Suppressor macrophage (primary cell): ENCODE measurements at regions not wholly inside any gene's neighbourhood (a gene's known extent, or its start where the extent isn't known, plus 50 kb on each side); places are given as distances from the start of the nearest gene placed in this dataset.

Experiments
- DNase-seq, 4 experiments: peaks; one replicate each; pipeline ENCODE4 v3.0.0-alpha.2; 2020 to 2022

DNA sequence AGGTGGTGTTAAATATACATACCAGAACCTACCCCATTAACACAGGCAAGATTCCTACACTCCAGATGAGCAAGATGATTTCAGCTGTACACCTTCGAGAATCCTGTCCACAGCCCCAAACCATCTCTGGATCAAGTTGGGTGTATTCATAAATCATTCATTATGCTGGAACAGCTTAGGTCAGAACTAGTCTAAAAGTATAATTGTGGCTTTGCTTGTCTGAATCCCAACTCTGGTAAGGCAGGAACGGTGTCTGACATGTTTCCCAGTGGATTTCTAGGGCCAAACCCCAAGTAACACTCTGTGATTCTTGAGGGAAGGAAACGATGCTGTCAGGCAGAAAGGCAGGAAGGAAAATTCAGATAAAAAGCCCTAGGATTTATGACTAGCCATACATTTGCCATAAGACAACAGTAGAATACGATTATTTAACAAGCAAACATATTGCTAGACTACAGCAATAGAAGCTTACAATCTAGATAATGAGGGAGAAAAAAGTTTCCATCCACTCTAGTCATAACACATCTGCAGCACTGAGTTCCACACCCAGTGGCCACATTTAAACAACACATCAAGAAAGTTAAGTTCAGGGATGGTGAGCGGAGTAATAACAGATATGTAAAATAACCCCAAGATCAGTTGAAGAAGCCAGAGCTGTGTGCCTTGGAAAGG lies 444.8 kb downstream of the RND3 start:
- DNase-seq: no peak

DNA sequence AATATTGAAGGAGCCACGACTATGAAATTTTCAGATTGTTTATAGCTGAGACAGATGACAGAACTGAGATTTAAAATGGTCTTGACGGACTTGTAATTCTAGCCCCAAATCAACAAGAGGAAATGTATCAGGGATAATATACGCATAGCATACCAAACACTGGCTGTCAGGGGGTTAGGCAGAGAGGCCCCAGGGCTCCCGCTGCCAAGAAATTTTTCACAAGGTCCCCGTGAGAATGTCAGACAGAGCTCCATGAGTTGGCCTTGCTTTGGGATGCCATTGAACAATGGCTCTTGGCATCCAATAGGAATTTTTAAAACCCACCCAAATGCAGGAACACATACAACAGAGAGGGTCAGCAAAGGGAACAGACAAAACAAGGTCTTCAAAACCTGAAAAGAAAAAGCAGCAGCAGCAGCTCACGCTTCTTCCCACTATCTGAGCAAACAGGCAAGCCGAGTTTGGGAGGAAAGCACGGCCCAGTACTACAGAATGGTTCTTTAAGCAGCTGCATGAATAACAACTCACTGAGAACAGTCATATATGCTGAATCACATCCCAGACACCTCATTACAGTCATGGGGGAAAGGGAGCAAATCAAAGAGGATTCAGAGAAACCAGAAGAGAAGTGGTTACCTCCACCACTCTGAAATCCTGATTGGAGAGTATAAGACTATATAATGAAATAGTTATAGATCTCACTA lies 445.6 kb downstream of the RND3 start:
- DNase-seq: no peak

GRCh38 chr2:150036622-150037021 lies 449.0 kb upstream of the MMADHC start:
- DNase-seq: no peak

- no peak for DNase-seq
Observed at GRCh38 chr2:150034665-150035064, 447.1 kb upstream of the MMADHC start.

- DNase-seq: no peak
Observed at GRCh38 chr2:150030436-150031190, 443.0 kb upstream of the MMADHC start.

DNA sequence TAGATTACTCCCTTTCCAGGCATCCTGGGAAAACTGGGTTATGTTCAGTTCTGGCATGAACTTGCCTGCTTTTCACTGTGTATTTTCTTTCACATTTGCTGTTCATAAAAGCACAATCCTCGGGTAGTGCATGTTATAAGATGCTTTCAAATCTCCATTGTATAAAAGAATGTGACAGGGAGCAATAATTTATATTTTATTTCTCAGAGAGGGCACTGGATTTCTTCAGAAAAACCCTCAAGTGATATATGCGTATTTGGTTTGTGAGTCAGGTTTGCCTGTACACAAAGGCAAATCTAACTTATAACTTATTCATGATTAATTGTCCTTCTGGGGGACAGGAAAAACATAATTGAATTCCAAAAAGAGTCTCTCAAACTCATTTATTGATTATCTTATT lies 440.7 kb upstream of the MMADHC start:
- no peak for DNase-seq

GRCh38 chr2:150027164-150027563 lies 439.6 kb upstream of the MMADHC start:
- DNase-seq: no peak

DNA sequence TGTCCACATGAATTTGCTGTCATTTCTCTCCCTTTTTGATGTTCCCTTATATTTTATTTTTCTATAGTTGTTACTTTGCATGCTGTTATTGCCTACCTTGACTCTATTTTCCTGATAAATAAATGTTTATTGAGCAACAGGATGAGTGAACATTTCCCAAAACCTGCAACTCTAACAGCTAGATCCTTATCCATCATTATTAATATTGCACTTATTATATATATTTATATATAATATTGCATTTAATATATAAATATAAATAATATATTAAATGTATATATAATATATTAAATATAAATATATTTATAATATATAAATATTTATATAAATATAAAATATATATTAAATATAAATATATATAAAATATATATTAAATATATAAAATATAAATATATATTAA lies 436.1 kb upstream of the MMADHC start:
- DNase-seq: no peak

GRCh38 chr2:150023044-150023443 lies 435.5 kb upstream of the MMADHC start:
- no peak for DNase-seq

- no peak for DNase-seq
Observed at GRCh38 chr2:150020937-150021673, 433.5 kb upstream of the MMADHC start.

DNA sequence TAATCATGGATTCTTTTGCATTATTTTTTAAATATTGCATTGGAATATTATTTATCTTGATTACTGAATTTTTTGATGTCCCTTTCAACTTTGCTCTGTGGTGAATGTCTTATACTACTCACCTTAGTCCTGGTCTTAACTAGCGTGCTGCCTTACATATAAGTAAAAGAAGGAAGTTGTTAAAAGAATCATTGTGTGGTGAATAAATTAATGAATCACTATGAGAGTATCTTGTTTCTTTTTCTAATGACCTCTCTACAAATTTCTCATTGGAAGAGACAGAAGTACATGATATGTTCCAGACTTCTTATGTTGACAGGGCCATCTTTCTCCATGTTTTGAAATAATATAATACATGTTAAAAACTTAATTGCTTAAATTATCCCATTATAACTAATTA lies 432.6 kb upstream of the MMADHC start:
- no peak for DNase-seq

GRCh38 chr2:150019063-150019462 lies 431.5 kb upstream of the MMADHC start:
- DNase-seq: no peak

DNA sequence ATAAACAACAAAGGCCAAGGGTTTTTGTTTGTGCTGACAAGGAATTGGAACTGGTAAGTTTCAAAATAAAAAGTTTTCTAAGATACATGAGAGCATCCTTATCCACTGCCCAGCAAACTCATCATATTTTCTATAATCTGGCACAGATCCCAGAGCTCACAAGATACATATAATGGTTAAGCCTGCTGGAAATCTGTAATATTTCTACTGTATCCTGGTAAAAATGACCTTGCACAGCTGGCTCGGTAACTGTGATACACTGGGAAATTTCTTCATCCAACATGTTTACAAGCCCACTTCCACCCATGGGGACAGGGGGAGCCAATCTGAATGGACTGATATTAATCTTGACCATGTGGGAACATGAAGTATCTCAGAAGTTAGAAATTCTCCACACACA lies 425.4 kb upstream of the MMADHC start:
- no peak for DNase-seq

DNA sequence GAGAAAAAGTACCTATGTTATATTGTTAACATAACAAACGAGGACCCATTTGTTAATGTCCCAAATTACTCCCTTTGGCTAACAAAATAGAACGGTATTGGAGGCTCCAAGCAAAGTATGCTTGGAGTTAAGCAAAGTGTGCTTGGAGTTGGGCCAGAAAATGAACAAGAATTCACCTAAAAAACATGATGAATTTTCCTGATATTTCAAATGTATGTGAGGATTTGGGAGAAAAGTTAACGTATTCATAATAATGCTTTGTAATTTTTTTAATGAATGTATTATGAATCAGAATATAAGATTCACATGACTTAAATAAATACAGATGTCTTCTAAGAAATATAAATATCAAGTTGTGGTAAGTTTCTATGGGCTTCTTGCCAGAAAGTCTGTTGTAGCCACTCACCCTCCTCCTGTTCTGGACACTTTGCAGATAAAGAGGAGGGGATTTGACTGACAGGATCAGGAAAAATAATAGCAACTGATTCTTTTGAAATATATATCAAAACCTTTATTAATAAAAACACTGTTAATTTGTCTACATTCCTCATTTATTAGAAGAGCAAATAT lies 423.7 kb upstream of the MMADHC start:
- DNase-seq: no peak

- DNase-seq: no peak
Observed at GRCh38 chr2:150008901-150009300, 421.3 kb upstream of the MMADHC start.

- DNase-seq: no peak
Observed at GRCh38 chr2:150007815-150008430, 420.3 kb upstream of the MMADHC start.

DNA sequence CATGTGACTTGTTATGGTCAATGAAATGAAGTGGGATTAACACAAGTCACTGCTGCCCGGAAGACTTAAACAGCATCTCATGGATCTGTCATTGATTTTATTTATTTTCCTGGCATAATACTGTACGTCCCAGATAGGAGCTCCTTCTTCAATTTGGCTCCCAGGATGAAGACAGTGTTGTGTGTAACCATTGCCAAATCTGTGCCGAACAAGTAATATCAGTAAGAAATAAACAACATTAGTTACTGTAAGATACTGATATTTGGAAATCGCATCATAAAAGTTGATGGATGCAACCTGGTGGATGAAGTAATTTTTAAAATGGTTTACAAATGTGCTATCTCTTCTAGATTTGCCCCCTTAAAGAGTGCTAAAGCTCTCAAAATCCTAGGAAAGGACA lies 419.0 kb upstream of the MMADHC start:
- DNase-seq: no peak

GRCh38 chr2:150003544-150003943 lies 416.0 kb upstream of the MMADHC start:
- DNase-seq: no peak

DNA sequence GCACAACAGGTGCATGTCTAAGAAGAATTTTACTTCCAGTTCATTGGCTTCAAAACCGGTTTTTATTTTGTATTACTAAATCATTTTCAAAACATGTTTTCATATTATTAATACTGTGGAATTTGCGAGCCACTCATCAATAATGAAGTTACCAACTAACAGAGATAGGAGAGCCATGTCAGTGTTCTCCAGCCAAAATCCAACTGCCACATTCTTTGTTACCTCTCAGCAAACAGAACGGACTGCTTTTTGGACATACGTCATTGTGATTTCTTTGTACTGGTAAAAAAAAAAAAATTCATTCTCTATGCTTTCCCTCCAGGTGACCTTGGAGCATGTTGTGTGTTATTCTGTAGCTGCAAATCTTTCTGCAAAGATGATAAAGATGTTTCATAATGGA lies 414.2 kb upstream of the MMADHC start:
- no peak for DNase-seq

GRCh38 chr2:149996901-149997300 lies 409.3 kb upstream of the MMADHC start:
- DNase-seq: no peak

DNA sequence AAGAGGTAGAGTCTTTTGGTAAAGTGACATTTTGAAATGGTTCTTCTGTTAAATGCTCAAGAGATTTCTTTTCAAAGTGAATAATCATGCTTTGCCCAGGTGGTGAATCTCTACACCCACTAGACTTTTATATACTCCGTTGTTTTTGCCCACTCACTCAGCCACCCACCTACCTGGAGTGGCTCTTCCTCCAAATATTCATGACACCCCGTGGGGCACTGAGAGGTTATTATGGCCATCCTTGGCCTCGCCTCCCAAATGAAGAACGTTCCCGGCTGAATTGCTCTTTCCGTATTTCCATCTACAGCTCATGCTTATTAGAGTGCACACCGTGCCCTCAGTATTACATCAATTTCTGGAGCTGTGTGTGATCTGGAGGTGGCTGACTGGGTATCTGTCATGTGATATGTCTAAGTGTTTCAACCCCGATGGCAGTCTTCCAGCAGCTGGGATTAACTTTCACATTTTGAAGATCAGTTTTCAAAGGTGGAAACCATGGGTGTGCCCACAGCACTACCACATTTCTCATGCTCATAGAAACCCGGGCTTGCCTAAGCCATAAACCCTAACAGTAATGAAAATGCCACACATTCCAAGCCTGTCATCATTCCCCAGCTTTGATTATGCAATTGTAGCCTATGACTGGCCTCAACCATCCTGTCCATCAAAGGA lies 406.6 kb upstream of the MMADHC start:
- DNase-seq: no peak

DNA sequence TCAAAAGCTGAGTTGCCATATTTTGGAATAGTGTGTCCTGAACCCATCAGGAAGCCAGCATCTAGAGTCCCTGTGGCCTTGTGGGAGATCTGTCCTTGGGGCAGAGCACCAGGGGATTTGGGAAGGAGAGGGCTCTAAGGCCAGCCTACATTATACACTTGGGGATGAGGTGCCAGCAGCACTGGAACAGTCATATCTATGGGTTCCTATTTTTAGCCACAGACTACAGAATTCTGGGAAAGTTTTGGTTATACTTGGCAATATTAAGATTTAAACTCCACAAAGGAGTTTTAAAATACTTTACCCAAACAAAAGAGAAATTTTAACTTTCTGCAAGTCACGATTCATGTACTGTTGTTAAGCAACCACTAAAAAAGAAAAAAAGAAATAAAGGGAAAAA lies 405.7 kb upstream of the MMADHC start:
- no peak for DNase-seq
